ENCODE measurements at regions not wholly inside any gene's neighbourhood (a gene's known extent, or its start where the extent isn't known, plus 50 kb on each side); places are given as distances from the start of the nearest gene placed in this dataset.

DNA sequence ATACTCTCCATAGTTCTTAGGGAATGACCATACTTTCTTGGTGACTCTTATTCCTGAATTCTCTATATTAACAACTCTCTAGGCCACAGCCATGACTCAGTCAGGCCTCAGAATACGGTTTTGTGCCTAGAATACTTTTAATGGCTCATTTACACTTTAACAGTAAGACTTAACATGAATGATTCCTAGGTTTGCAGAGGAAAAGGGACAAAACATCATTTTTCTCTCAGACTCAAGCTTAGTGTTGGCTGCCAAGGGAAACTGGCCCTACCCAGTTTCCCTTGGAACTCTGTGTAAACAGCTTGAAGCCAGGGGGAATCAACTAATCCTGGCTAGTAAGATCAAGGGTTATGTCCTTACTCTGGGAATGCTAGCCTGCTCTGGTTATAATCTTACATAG lies 164.9 kb upstream of the PKN2 start:
- no peaks in the 10 kb centered on the region for H3K36me3 Mint-ChIP-seq
- H3K4me1 Mint-ChIP-seq, result no peaks in the 10 kb centered on the region
- H3K27me3 Mint-ChIP-seq, result peaks cover 14% of the 10 kb centered on the region
- H3K4me3 Mint-ChIP-seq, result no peak overlapping the region
- no peak overlapping the region for H3K27ac Mint-ChIP-seq
- H3K9me3 Mint-ChIP-seq, result no peaks in the 10 kb centered on the region
- DNase-seq, result no peak

DNA sequence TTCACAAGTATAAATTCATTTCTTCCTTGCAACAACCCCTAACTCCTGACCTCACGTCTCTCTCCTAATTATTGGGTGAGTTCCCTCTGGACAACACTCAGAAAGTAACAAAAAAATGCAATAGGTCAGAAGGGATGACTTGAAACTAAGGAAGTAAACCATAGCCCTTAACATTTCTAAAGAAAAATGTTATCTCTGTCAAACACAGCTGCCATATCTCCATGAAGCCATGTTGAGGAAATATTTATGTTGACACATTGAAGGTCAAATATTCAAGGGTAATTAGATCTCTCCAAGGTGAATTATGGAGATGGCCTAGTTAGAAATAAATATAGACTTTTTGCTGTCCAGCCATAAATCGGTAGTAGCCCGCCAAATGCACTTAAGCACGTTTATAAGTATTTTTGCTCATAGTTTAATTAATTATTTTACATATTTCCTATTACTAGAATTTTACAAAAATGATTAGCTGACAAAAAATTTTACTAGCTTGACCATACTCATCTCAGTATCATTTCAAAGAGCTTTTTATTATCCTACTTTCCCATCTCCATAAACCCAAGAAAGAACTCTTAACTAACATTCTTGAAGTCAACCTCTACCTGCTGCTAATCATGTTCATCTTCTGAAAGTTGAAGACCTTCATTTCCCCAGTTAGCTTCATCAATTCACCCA lies 160.1 kb upstream of the PKN2 start:
- H3K9me3 Mint-ChIP-seq, result no peaks in the 10 kb centered on the region
- no peaks in the 10 kb centered on the region for H3K36me3 Mint-ChIP-seq
- H3K27me3 Mint-ChIP-seq, result peaks cover 3% of the 10 kb centered on the region
- H3K27ac Mint-ChIP-seq, result no peak overlapping the region
- DNase-seq, result no peak
- no peak overlapping the region for H3K4me3 Mint-ChIP-seq
- H3K4me1 Mint-ChIP-seq, result no peaks in the 10 kb centered on the region

DNA sequence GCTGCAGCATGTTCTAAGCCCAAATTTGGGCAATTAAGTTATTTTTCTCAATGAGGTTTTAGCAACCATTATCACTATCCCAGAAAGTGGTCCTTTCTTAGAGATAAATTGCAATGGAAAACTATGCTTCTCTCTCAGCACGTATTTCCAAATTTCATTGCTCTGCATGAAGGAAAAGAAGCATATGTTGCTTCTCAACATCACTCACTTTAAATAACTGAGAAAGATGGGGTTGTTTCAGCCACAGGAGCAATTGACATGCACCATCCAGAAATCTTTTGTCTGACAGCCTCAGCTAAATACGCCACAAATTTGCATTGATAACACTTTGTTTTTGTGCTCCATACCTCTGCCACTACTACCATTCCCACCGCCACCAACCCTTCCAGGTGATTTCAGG lies 157.6 kb upstream of the PKN2 start:
- H3K27me3 Mint-ChIP-seq, result peaks cover 3% of the 10 kb centered on the region
- no peaks in the 10 kb centered on the region for H3K36me3 Mint-ChIP-seq
- H3K27ac Mint-ChIP-seq, result no peak overlapping the region
- H3K4me1 Mint-ChIP-seq, result no peaks in the 10 kb centered on the region
- no peaks in the 10 kb centered on the region for H3K9me3 Mint-ChIP-seq
- H3K4me3 Mint-ChIP-seq, result no peak overlapping the region
- no peak for DNase-seq

DNA sequence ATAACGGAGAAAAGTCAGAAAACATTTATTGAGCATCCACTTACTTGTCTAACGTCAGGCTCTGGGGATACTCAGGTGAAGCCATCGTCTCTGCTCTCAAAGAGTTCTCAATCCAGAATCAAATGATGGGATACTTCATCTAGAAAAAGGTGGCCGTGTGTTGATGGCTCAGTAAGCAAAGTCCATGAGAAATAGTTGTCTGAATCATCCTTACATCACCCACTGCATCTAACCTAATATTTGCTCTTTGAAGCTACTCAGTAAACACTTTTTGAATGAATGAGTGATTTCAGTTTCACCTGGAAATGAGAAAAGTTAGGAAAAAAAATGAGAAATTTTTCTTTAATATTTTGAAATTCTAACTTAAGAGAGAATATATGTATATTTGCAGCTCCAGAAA lies 155.3 kb upstream of the PKN2 start:
- no peak overlapping the region for H3K4me3 Mint-ChIP-seq
- H3K27ac Mint-ChIP-seq, result no peak overlapping the region
- H3K36me3 Mint-ChIP-seq, result no peaks in the 10 kb centered on the region
- H3K4me1 Mint-ChIP-seq, result no peaks in the 10 kb centered on the region
- H3K27me3 Mint-ChIP-seq, result no peaks in the 10 kb centered on the region
- no peaks in the 10 kb centered on the region for H3K9me3 Mint-ChIP-seq
- no peak for DNase-seq

GRCh38 chr1:88529581-88529980 lies 154.5 kb upstream of the PKN2 start:
- DNase-seq, result no peak
- no peaks in the 10 kb centered on the region for H3K36me3 Mint-ChIP-seq

DNA sequence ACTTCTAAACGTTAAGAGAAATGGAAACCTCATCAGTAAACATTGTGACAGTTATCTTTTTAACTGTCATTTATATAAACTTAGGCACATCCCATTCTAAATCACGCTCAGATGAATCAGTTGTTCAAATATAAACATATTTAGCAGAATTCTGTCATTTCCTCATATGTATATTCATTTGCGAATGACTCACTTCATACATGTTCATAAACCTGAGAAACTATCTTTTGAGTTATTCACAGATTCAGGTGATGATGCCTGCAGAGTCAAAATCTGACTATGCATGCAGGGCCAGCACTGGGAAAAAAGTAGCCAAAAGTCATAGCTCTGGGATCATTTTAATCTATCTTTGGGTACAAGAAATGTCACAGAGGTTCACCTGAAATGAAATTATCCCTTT lies 153.8 kb upstream of the PKN2 start:
- H3K36me3 Mint-ChIP-seq, result no peaks in the 10 kb centered on the region
- no peak for DNase-seq
- no peaks in the 10 kb centered on the region for H3K9me3 Mint-ChIP-seq
- H3K27me3 Mint-ChIP-seq, result no peaks in the 10 kb centered on the region
- no peak overlapping the region for H3K4me3 Mint-ChIP-seq
- no peaks in the 10 kb centered on the region for H3K4me1 Mint-ChIP-seq
- H3K27ac Mint-ChIP-seq, result no peak overlapping the region

More at GRCh38 chr1:88529581-88529980, 154.5 kb upstream of the PKN2 start:
- Mint-ChIP-seq H3K27ac (no peak overlapping the region), H3K4me1 (no peaks in the 10 kb centered on the region), H3K9me3 (no peaks in the 10 kb centered on the region), H3K27me3 (no peaks in the 10 kb centered on the region), H3K4me3 (no peak overlapping the region)

DNA sequence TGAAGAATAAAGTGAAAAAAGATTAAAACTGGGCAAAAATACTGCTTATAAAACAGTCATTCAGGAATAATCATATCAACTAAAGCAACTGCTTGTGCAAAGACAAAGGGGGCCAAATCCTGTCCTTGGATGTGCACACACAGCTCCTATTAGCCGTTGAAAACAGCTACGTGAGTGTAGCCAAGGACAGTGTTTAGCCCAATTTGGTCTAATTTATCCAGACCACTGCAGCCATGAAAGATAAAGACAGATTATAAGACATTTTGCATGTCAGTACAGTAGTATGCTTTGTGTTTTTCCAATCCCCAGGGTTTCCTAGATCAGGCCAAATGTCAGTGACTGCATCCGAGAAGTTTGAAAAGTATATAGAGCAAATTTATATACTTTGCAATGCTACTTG lies 146.3 kb upstream of the PKN2 start:
- no peaks in the 10 kb centered on the region for H3K9me3 Mint-ChIP-seq
- no peaks in the 10 kb centered on the region for H3K36me3 Mint-ChIP-seq
- DNase-seq, result no peak
- H3K4me1 Mint-ChIP-seq, result no peaks in the 10 kb centered on the region
- no peaks in the 10 kb centered on the region for H3K27me3 Mint-ChIP-seq
- no peak overlapping the region for H3K4me3 Mint-ChIP-seq
- no peak overlapping the region for H3K27ac Mint-ChIP-seq

DNA sequence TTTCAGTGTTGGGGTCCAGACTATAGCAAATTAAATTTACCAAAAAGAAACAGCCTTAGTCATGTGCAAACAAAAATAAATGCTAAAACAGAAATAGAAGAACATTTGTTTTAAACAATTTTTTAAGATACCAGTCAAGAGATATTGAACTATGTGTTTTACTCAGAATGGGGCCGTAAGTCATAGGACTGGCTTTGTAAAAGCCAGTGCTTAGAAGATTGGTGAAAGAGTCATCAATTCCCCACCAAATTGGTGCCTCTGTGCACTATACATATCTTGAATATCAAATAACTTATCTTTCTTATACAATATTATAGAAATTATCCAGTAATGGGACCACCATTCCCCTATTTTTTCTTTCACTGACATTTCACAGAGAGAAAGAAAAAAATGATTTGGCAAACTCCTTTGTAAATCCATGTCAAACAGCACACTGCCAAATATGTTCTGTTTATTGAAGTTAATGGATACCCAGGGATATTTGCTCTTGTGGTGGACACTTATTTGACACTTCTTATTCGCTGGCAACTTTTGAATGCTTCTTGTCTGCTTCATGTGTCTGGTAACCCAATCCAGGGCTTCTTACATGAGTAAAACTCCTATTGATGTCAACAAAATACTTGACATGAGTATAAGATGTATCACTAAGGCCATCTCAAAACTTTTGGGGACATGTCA lies 145.7 kb upstream of the PKN2 start:
- no peak overlapping the region for H3K4me3 Mint-ChIP-seq
- no peak overlapping the region for H3K27ac Mint-ChIP-seq
- H3K9me3 Mint-ChIP-seq, result no peaks in the 10 kb centered on the region
- no peaks in the 10 kb centered on the region for H3K4me1 Mint-ChIP-seq
- H3K27me3 Mint-ChIP-seq, result no peaks in the 10 kb centered on the region
- no peak for DNase-seq
- no peaks in the 10 kb centered on the region for H3K36me3 Mint-ChIP-seq

GRCh38 chr1:88540255-88540654 lies 143.8 kb upstream of the PKN2 start:
- H3K36me3 Mint-ChIP-seq, result no peaks in the 10 kb centered on the region
- H3K27me3 Mint-ChIP-seq, result peaks cover 2% of the 10 kb centered on the region
- DNase-seq, result no peak
- no peaks in the 10 kb centered on the region for H3K4me1 Mint-ChIP-seq
- H3K9me3 Mint-ChIP-seq, result no peaks in the 10 kb centered on the region
- H3K4me3 Mint-ChIP-seq, result no peak overlapping the region
- no peak overlapping the region for H3K27ac Mint-ChIP-seq

GRCh38 chr1:88541596-88541995 lies 142.5 kb upstream of the PKN2 start:
- peaks cover 3% of the 10 kb centered on the region for H3K27me3 Mint-ChIP-seq
- H3K27ac Mint-ChIP-seq, result no peak overlapping the region
- no peaks in the 10 kb centered on the region for H3K9me3 Mint-ChIP-seq
- no peaks in the 10 kb centered on the region for H3K36me3 Mint-ChIP-seq
- no peak for DNase-seq
- H3K4me1 Mint-ChIP-seq, result no peaks in the 10 kb centered on the region
- H3K4me3 Mint-ChIP-seq, result no peak overlapping the region

DNA sequence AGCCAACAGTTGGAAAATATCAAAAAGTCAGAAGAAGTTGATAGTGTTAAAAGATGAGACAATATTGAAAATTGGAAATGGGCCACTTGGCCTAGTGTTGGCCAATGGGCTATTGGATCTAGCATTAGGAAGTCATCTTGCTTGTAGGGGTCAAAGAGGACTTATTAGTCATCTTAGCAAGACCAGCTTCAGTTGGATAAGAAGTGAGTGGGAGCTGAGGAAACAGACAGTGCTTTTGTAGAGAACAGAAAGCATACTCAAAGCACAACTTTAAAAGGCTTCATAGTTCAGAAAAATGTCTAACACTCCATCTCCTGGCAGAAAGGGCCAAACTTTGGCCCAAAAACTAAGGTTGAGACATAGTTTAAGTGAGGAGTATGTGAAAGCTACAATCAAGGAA lies 139.9 kb upstream of the PKN2 start:
- Mint-ChIP-seq H3K27me3 (peaks cover 3% of the 10 kb centered on the region), H3K4me1 (no peaks in the 10 kb centered on the region), H3K4me3 (no peak overlapping the region), H3K27ac (no peak overlapping the region), H3K36me3 (no peaks in the 10 kb centered on the region), H3K9me3 (no peaks in the 10 kb centered on the region)
- DNase-seq, result no peak

DNA sequence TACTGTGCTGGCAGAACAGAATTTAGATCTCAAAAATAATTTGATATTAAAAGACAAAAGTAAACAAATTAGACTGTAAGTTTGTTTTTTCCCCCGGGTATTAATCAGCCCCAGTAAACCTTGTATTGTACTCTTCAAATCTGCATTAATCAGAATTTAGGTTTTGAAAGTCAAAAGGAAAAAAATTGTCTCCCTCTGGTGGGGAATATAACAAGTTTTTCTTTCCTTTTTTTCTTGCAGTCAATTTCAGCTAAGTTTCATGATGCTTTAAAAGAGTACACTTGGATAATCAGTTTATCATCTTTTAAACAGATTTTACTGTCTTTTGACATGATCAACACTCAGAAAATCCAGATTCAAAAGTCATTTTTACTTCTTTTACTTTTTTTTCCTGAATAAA lies 134.5 kb upstream of the PKN2 start:
- no peak overlapping the region for H3K4me3 Mint-ChIP-seq
- H3K36me3 Mint-ChIP-seq, result no peaks in the 10 kb centered on the region
- no peak for DNase-seq
- no peaks in the 10 kb centered on the region for H3K9me3 Mint-ChIP-seq
- H3K4me1 Mint-ChIP-seq, result no peaks in the 10 kb centered on the region
- H3K27me3 Mint-ChIP-seq, result peaks cover 3% of the 10 kb centered on the region
- H3K27ac Mint-ChIP-seq, result no peak overlapping the region

DNA sequence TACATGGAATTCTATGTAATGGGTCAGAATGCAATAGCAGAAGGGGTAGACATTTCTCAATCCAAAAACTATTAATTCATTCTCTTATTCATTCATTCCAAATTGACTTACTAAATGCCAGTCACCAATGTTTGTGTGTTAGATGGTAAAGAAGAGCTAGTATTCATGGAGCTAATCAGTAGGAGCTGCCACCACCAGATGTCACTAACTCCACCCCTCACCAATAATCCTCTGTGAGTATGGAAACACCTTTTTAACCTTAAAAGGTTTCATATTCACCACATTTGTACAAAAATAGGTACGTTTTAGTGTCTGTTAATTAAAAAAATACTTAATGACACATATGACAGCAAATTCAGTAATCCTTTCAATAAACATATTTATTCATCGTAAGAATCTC lies 131.8 kb upstream of the PKN2 start:
- H3K36me3 Mint-ChIP-seq, result no peaks in the 10 kb centered on the region
- H3K27me3 Mint-ChIP-seq, result no peaks in the 10 kb centered on the region
- no peaks in the 10 kb centered on the region for H3K9me3 Mint-ChIP-seq
- no peak overlapping the region for H3K27ac Mint-ChIP-seq
- no peak overlapping the region for H3K4me3 Mint-ChIP-seq
- H3K4me1 Mint-ChIP-seq, result no peaks in the 10 kb centered on the region
- no peak for DNase-seq

DNA sequence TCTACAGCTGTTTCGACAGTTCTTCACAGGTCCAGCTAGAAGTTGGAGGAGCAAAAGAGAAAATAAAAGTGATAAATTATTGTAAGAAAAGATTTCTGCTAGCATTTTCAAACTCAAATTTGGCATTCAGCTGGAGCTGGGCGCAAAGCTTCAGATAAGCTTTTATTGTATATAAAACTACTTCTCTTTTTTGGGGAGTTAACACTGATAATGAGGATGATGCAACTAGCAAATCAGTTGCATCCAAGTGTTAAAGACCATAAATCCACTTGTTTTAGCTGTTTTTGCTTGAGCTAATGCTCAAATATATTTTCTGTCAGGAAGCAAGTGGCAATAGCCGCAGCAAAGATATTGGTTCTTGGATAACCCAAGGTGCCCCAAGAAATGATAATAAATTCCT lies 127.1 kb upstream of the PKN2 start:
- Mint-ChIP-seq H3K9me3 (no peaks in the 10 kb centered on the region), H3K4me3 (no peak overlapping the region), H3K27me3 (no peaks in the 10 kb centered on the region), H3K27ac (no peak overlapping the region), H3K36me3 (no peaks in the 10 kb centered on the region), H3K4me1 (no peaks in the 10 kb centered on the region)
- DNase-seq, result no peak

GRCh38 chr1:88560621-88561020 lies 123.5 kb upstream of the PKN2 start:
- DNase-seq, result no peak
- H3K9me3 Mint-ChIP-seq, result no peaks in the 10 kb centered on the region
- no peaks in the 10 kb centered on the region for H3K27me3 Mint-ChIP-seq
- H3K27ac Mint-ChIP-seq, result no peak overlapping the region
- H3K4me3 Mint-ChIP-seq, result no peak overlapping the region
- H3K4me1 Mint-ChIP-seq, result no peaks in the 10 kb centered on the region
- H3K36me3 Mint-ChIP-seq, result no peaks in the 10 kb centered on the region

DNA sequence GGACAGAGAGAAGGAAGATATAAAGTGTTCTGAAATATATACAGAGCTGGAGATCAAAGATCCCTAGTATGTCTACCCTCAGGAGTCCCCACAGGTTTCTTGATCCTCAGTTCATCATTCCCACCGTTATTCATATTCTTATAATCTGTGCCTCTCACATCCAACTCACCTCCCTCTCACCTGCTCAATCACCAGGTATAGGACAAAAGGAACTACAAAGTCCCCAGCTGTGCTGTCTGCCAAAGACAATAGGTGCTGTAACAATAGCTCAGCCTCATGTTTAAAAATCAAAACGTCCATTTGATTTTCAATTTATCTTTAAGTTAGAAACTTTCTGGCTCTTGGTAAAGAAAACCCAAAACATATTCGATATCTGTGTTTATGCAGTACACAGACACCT lies 121.1 kb upstream of the PKN2 start:
- H3K4me1 Mint-ChIP-seq, result no peaks in the 10 kb centered on the region
- H3K36me3 Mint-ChIP-seq, result no peaks in the 10 kb centered on the region
- H3K27me3 Mint-ChIP-seq, result no peaks in the 10 kb centered on the region
- no peak for DNase-seq
- H3K9me3 Mint-ChIP-seq, result no peaks in the 10 kb centered on the region
- H3K4me3 Mint-ChIP-seq, result no peak overlapping the region
- no peak overlapping the region for H3K27ac Mint-ChIP-seq
